ENCODE measurements at regions not wholly inside any gene's neighbourhood (a gene's known extent, or its start where the extent isn't known, plus 50 kb on each side); places are given as distances from the start of the nearest gene placed in this dataset.
A peak's percentile ranks its signal among the peaks of the same experiment; 100 is the strongest.
"Not testable (repeated sequence)": the region's sequence is repeated elsewhere in the genome, so short reads cannot be mapped to it uniquely, and the experiment has no call there.

GRCh38 chr11:93907901-93908300 is 57.5 kb upstream of the VSTM5 start:
- no peak for ATAC-seq
- intact Hi-C loops (cut with DNase I; ENCODE audit: low total_unique reads), result no loop called here
- in situ Hi-C loops (cut with MboI; ENCODE audit: low sequenced_read_pairs in 4 of 4), result no loop called here
- H3K27me3 ChIP-seq, result no peaks in the 10 kb centered on the region
- no peaks in the 10 kb centered on the region for H3K36me3 ChIP-seq
- no peak overlapping the region for H3K27ac ChIP-seq
- no peak for DNase-seq
- TF ChIP-seq POLR2A (IDR thresholded peaks at IDR 0.05), result no peak
- TF ChIP-seq CTCF (IDR thresholded peaks at IDR 0.05 in 4 of 5, conservative IDR thresholded peaks at IDR 0.05 in 1 of 5), result no peak
- H3K4me1 ChIP-seq, result no peaks in the 10 kb centered on the region
- H3K9me3 ChIP-seq, result no peaks in the 10 kb centered on the region
- no peak overlapping the region for H3K4me3 ChIP-seq

DNA sequence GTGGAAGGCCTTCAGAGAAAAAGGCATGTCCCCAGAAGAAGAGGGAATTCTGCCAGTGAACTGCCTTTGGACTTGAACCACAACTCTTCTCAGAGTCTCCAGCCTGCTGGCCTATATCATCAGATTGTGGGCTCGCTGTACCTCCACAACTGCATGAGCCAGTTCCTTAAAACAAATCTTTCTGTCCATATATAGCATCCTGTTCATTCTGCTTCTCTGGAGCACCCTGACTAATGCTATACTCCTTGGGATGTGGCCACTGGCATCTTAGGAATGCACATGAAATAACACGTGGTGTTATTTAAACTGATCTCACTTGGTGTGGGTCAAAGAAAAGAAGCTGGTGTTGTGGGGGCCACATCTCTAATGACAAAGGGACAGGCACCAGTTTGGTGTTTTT is 58.3 kb upstream of the VSTM5 start:
- H3K36me3 ChIP-seq, result no peaks in the 10 kb centered on the region
- ATAC-seq (no peak), DNase-seq (no peak)
- intact Hi-C loops (cut with DNase I; ENCODE audit: low total_unique reads) (no loop called here), in situ Hi-C loops (cut with MboI; ENCODE audit: low sequenced_read_pairs in 4 of 4) (no loop called here)
- no peaks in the 10 kb centered on the region for H3K27me3 ChIP-seq
- H3K9me3 ChIP-seq, result no peaks in the 10 kb centered on the region
- TF ChIP-seq POLR2A (IDR thresholded peaks at IDR 0.05) (no peak), CTCF (IDR thresholded peaks at IDR 0.05 in 4 of 5, conservative IDR thresholded peaks at IDR 0.05 in 1 of 5) (no peak)
- no peak overlapping the region for H3K4me3 ChIP-seq
- no peak overlapping the region for H3K27ac ChIP-seq
- no peaks in the 10 kb centered on the region for H3K4me1 ChIP-seq

GRCh38 chr11:93917673-93918072 is 67.3 kb upstream of the VSTM5 start:
- in situ Hi-C loops (cut with MboI; ENCODE audit: low sequenced_read_pairs in 4 of 4), result no loop called here
- TF ChIP-seq POLR2A (IDR thresholded peaks at IDR 0.05), result no peak
- no peak for TF ChIP-seq CTCF (IDR thresholded peaks at IDR 0.05 in 4 of 5, conservative IDR thresholded peaks at IDR 0.05 in 1 of 5)

DNA sequence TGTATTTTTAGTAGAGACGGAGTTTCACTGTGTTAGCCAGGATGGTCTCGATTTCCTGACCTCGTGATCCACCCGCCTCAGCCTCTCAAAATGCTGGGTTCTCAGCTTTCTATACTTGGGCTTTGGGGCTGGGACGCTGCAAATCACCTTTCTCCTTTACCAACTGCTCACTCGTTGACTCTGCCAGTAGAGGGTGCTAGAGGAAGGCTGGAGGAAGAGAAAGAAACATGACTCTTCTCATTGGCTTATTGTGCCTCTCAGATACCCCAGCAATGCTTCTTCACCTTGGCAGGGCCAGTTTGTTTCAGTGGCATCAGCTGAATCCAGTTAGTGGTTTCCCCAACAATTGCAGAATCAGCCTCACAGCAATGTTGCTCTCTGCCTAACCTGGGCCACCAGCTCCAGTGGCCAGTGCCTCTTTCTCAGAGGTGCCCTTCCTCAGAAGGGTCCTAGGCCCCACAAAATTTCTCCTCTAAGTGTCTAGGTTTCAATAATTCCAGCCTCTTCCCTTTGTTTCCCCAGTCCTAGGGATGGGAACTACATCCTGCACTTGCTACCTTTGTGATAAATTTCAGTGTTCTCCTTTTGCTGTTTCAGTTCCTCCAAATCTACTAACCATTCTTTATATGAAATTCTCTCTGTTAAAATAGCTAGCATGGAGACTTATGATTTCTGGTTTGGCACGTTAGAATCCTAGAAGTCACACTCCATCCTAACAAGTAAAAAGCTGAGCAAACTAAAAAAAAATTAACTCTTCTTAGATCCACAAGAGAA is 71.5 kb upstream of the VSTM5 start:
- ATAC-seq, result no peak
- Histone ChIP-seq H3K36me3 (no peaks in the 10 kb centered on the region), H3K27me3 (no peaks in the 10 kb centered on the region), H3K9me3 (no peaks in the 10 kb centered on the region), H3K27ac (no peak overlapping the region), H3K4me1 (no peaks in the 10 kb centered on the region), H3K4me3 (no peak overlapping the region)
- no peak for TF ChIP-seq POLR2A (IDR thresholded peaks at IDR 0.05)
- peak in 2 of 5 experiments; percentile 16 to 42 for TF ChIP-seq CTCF (IDR thresholded peaks at IDR 0.05 in 4 of 5, conservative IDR thresholded peaks at IDR 0.05 in 1 of 5)
- in situ Hi-C loops (cut with MboI; ENCODE audit: low sequenced_read_pairs in 4 of 4) (no loop called here), intact Hi-C loops (cut with DNase I; ENCODE audit: low total_unique reads) (no loop called here)
- no peak for DNase-seq

More at GRCh38 chr11:93917673-93918072, 67.3 kb upstream of the VSTM5 start:
- Histone ChIP-seq H3K9me3 (no peaks in the 10 kb centered on the region), H3K36me3 (no peaks in the 10 kb centered on the region), H3K4me3 (no peak overlapping the region), H3K27ac (no peak overlapping the region), H3K4me1 (no peaks in the 10 kb centered on the region), H3K27me3 (no peaks in the 10 kb centered on the region)
- no peak for ATAC-seq
- intact Hi-C loops (cut with DNase I; ENCODE audit: low total_unique reads), result no loop called here
- DNase-seq, result no peak

GRCh38 chr11:93922830-93923229 is 72.4 kb upstream of the VSTM5 start:
- H3K27me3 ChIP-seq, result no peaks in the 10 kb centered on the region
- H3K27ac ChIP-seq, result no peak overlapping the region
- H3K4me3 ChIP-seq, result no peak overlapping the region
- no peaks in the 10 kb centered on the region for H3K9me3 ChIP-seq
- H3K36me3 ChIP-seq, result no peaks in the 10 kb centered on the region
- in situ Hi-C loops (cut with MboI; ENCODE audit: low sequenced_read_pairs in 4 of 4), result no loop called here
- H3K4me1 ChIP-seq, result no peaks in the 10 kb centered on the region
- TF ChIP-seq POLR2A (IDR thresholded peaks at IDR 0.05), result no peak
- no peak for TF ChIP-seq CTCF (IDR thresholded peaks at IDR 0.05 in 4 of 5, conservative IDR thresholded peaks at IDR 0.05 in 1 of 5)
- ATAC-seq, result no peak
- intact Hi-C loops (cut with DNase I; ENCODE audit: low total_unique reads), result no loop called here
- DNase-seq, result no peak

- in situ Hi-C loops (cut with MboI; ENCODE audit: low sequenced_read_pairs in 4 of 4); H3K9me3 ChIP-seq; H3K27me3 ChIP-seq; H3K27ac ChIP-seq; DNase-seq; H3K4me3 ChIP-seq; intact Hi-C loops (cut with DNase I; ENCODE audit: low total_unique reads); ATAC-seq; H3K36me3 ChIP-seq; H3K4me1 ChIP-seq: not testable (repeated sequence)
Measured at GRCh38 chr11:93926099-93926498, 75.7 kb upstream of the VSTM5 start.

Measured in gastrocnemius medialis (tissue), 4 donors.